ENCODE measurements at regions not wholly inside any gene's neighbourhood (a gene's known extent, or its start where the extent isn't known, plus 50 kb on each side); places are given as distances from the start of the nearest gene placed in this dataset.
A peak's percentile ranks its signal among the peaks of the same experiment; 100 is the strongest.

DNA sequence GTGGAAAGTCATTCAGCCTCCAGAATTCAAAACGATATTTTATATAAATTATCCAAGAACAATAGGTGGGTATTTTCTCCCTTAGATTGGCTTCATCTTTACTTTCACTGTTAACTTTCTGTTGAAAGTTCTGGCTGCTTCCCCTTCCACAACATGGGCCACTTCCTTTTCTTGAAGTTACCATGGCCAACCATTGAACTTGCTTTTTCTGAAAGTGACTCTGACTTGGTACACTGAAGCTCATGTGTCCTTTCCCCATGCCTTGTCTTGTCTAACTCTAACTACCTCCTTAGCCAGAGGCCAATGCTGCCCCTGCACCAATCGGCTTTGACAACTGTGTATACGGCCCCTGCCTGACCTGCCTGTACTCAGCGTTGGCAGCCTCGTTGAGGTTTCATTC is 225.2 kb downstream of the FAT3 start:
- no peak for DNase-seq (ENCODE audit: low read depth)
- no peak for TF ChIP-seq CTCF (IDR thresholded peaks at IDR 0.05; ENCODE audit: low read depth, low read length, missing control alignments)
- no peak overlapping the region for H3K4me3 ChIP-seq (ENCODE audit: low read depth, low read length)
- in situ Hi-C loops (cut with HindIII; ENCODE audit: low sequenced_read_pairs): no loop called here

GRCh38 chr11:92451063-92451462 is 226.4 kb downstream of the FAT3 start:
- in situ Hi-C loops (cut with HindIII; ENCODE audit: low sequenced_read_pairs): no loop called here
- no peak for DNase-seq (ENCODE audit: low read depth)
- H3K4me3 ChIP-seq (ENCODE audit: low read depth, low read length): no peak overlapping the region
- TF ChIP-seq CTCF (IDR thresholded peaks at IDR 0.05; ENCODE audit: low read depth, low read length, missing control alignments): no peak

GRCh38 chr11:92453055-92453454 is 228.4 kb downstream of the FAT3 start:
- in situ Hi-C loops (cut with HindIII; ENCODE audit: low sequenced_read_pairs): no loop called here
- peak; percentile 15 for DNase-seq (ENCODE audit: low read depth)
- H3K4me3 ChIP-seq (ENCODE audit: low read depth, low read length): no peak overlapping the region

GRCh38 chr11:92455210-92455790 is 230.7 kb downstream of the FAT3 start:
- H3K4me3 ChIP-seq (ENCODE audit: low read depth, low read length): no peak overlapping the region
- in situ Hi-C loops (cut with HindIII; ENCODE audit: low sequenced_read_pairs): no loop called here
- TF ChIP-seq CTCF (IDR thresholded peaks at IDR 0.05; ENCODE audit: low read depth, low read length, missing control alignments): no peak
- no peak for DNase-seq (ENCODE audit: low read depth)

More at GRCh38 chr11:92453055-92453454, 228.4 kb downstream of the FAT3 start:
- TF ChIP-seq CTCF (IDR thresholded peaks at IDR 0.05; ENCODE audit: low read depth, low read length, missing control alignments): no peak

- no peak for TF ChIP-seq CTCF (IDR thresholded peaks at IDR 0.05; ENCODE audit: low read depth, low read length, missing control alignments)
- DNase-seq (ENCODE audit: low read depth): peak; percentile 41
- H3K4me3 ChIP-seq (ENCODE audit: low read depth, low read length): no peak overlapping the region
- in situ Hi-C loops (cut with HindIII; ENCODE audit: low sequenced_read_pairs): no loop called here
Measured at GRCh38 chr11:92457250-92457649, 232.6 kb downstream of the FAT3 start.

DNA sequence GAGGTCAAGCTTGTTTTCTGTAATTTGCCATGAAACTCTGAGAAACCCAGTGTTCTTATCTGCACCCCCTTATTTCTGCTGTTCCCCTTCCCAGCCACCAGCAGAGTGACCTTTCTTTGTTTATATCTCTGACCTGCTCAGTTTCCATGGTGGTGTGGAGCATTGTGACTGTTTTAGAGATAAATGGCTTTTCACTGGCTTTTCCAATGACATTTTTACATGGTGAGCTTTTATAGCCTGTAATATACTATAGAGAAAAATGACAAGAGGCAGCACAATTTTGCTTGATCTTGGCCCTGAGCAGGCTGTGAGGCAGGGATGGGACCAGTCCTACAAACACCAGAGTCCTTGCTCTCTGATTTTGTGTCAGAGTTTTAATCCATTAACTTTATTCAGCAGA is 233.9 kb downstream of the FAT3 start:
- no peak overlapping the region for H3K4me3 ChIP-seq (ENCODE audit: low read depth, low read length)
- no peak for DNase-seq (ENCODE audit: low read depth)
- in situ Hi-C loops (cut with HindIII; ENCODE audit: low sequenced_read_pairs): no loop called here
- TF ChIP-seq CTCF (IDR thresholded peaks at IDR 0.05; ENCODE audit: low read depth, low read length, missing control alignments): no peak
